A549 (cell line): ENCODE measurements at regions not wholly inside any gene's neighbourhood (a gene's known extent, or its start where the extent isn't known, plus 50 kb on each side); places are given as distances from the start of the nearest gene placed in this dataset.

Experiments
- ATAC-seq, 2 experiments: fragments of 200-7000 bp in 1 of 2; fragments of >200 bp in 1 of 2; cut with Nextera tagmentation in 1 of 2; cut with Tn5 transposase in 1 of 2; 3 replicates each; pipeline versions ENCODE4 v1.8.0 to v1.9.1; 2018 to 2020; ENCODE audit warnings: mild to moderate bottlenecking in 1 of 2, moderate library complexity in 1 of 2
- CTCF ChIA-PET: fragments of 300-600 bp; sonication (Branson Sonifier 250); formaldehyde crosslinking; extraction: SDS; loops from one replicate; lab custom pipeline; 2021; ENCODE audit warnings: antibody characterized with exemption, inconsistent platforms; lab: Yijun Ruan, JAX
- POLR2A ChIA-PET: fragments of 350-600 bp; formaldehyde crosslinking; extraction: SDS; loops from one replicate; lab custom pipeline; 2021; ENCODE audit warnings: antibody characterized with exemption, inconsistent platforms; lab: Yijun Ruan, JAX
- DNase-seq, 2 experiments: peaks; one replicate each; pipeline versions ENCODE4 v3.0.0 to v3.0.0-alpha.2; 2011 to 2016; ENCODE audit warnings: low read depth in 1 of 2, low spot score in 1 of 2
- FAIRE-seq: peaks from 2 replicates; lab custom pipeline; 2011; peaks lifted over from hg19 to GRCh38; lab: Jason Lieb, UNC
- H3K27ac ChIP-seq, 2 experiments: fragments of >200 bp; sonication (Bioruptor Twin); formaldehyde crosslinking; 3 replicates each; pipeline ENCODE4 v1.5.1; 2016 to 2017
- H3K4me1 ChIP-seq: fragments of >200 bp; sonication (Bioruptor Twin); formaldehyde crosslinking; 3 replicates; pipeline ENCODE4 v1.6.1; 2016
- H3K4me2 ChIP-seq: fragments of >200 bp; sonication (Bioruptor Twin); formaldehyde crosslinking; 3 replicates; pipeline ENCODE4 v1.6.1; 2016
- H3K4me3 ChIP-seq: fragments of >200 bp; sonication (Bioruptor Twin); formaldehyde crosslinking; 3 replicates; pipeline ENCODE4 v1.5.1; 2016
- H3K9me3 ChIP-seq: fragments of >200 bp; sonication (Bioruptor Twin); formaldehyde crosslinking; 3 replicates; pipeline ENCODE4 v1.6.1; 2016
- BCL3 ChIP-seq: fragments of >200 bp; sonication (Bioruptor Twin); formaldehyde crosslinking; IDR thresholded peaks from 3 replicates; pipeline ENCODE4 v1.6.1; 2016
- CEBPB ChIP-seq, 2 experiments: fragments of >200 bp in 1 of 2; sonication (Bioruptor Twin) in 1 of 2; formaldehyde crosslinking in 1 of 2; IDR thresholded peaks; 2 replicates each; pipeline ENCODE4 v1.6.1; 2012 to 2016
- CHD4 ChIP-seq: fragments of 200-600 bp; sonication (generic); IDR thresholded peaks from 2 replicates; pipeline ENCODE4 v1.6.1; 2016; ENCODE audit warnings: antibody characterized with exemption, mild to moderate bottlenecking, borderline replicate concordance
- CTCF ChIP-seq: fragments of >200 bp; sonication (Bioruptor Twin); formaldehyde crosslinking; IDR thresholded peaks from 3 replicates; pipeline ENCODE4 v1.5.1; 2016
- EHF ChIP-seq: fragments of 250-450 bp; sonication (Bioruptor Pico); IDR thresholded peaks from 2 replicates; pipeline ENCODE4 v1.5.0; 2020; ENCODE audit warnings: mild to moderate bottlenecking
- ELK1 ChIP-seq: fragments of 150-350 bp; IDR thresholded peaks from 2 replicates; pipeline ENCODE4 v1.6.1; 2014; ENCODE audit warnings: low read depth, mild to moderate bottlenecking, low read length
- EP300 ChIP-seq, 2 experiments: fragments of >200 bp; sonication (Bioruptor Twin); formaldehyde crosslinking; IDR thresholded peaks; 2 replicates in 1 of 2; 3 replicates in 1 of 2; pipeline ENCODE4 v1.6.1; 2016 to 2017
- FOSB ChIP-seq: fragments of 250-450 bp; sonication (Bioruptor Pico); IDR thresholded peaks from 2 replicates; pipeline ENCODE4 v1.5.0; 2020; ENCODE audit warnings: mild to moderate bottlenecking, moderate library complexity
- GATA3 ChIP-seq: IDR thresholded peaks from 2 replicates; pipeline ENCODE4 v1.6.1; 2012; ENCODE audit warnings: borderline replicate concordance
- HES2 ChIP-seq: fragments of >200 bp; sonication (Bioruptor Twin); formaldehyde crosslinking; IDR thresholded peaks from 2 replicates; pipeline ENCODE4 v1.6.1; 2016
- HEYL ChIP-seq: fragments of 250-450 bp; sonication (Bioruptor Pico); IDR thresholded peaks from 2 replicates; pipeline ENCODE4 v1.8.0; 2021; ENCODE audit warnings: mild to moderate bottlenecking, moderate library complexity
- HOXB13 ChIP-seq: fragments of 250-450 bp; sonication (Bioruptor Pico); IDR thresholded peaks from 2 replicates; pipeline ENCODE4 v1.5.0; 2020; ENCODE audit warnings: low read depth, mild to moderate bottlenecking, moderate library complexity
- HOXB5 ChIP-seq: fragments of 250-450 bp; sonication (Bioruptor Pico); IDR thresholded peaks from 2 replicates; pipeline ENCODE4 v1.5.0; 2020; ENCODE audit warnings: mild to moderate bottlenecking, moderate library complexity
- JUN ChIP-seq, 2 experiments: fragments of >200 bp; sonication (Bioruptor Twin); formaldehyde crosslinking; IDR thresholded peaks; 2 replicates in 1 of 2; 3 replicates in 1 of 2; pipeline ENCODE4 v1.6.1; 2016 to 2017
- KDM1A ChIP-seq: fragments of 200-600 bp; sonication (generic); IDR thresholded peaks from 2 replicates; pipeline ENCODE4 v1.6.1; 2016; ENCODE audit warnings: low read depth, mild to moderate bottlenecking
- KDM5A ChIP-seq: fragments of 200-600 bp; sonication (generic); IDR thresholded peaks from 2 replicates; pipeline ENCODE4 v1.6.1; 2016; ENCODE audit warnings: antibody characterized with exemption, mild to moderate bottlenecking
- MAFK ChIP-seq: fragments of 450-650 bp; IDR thresholded peaks from 2 replicates; pipeline ENCODE4 v1.6.1; 2014; ENCODE audit not compliant: partially characterized antibody
- MAX ChIP-seq: IDR thresholded peaks from 2 replicates; pipeline ENCODE4 v1.6.1; 2012
- MAZ ChIP-seq: fragments of 150-350 bp; IDR thresholded peaks from 2 replicates; pipeline ENCODE4 v1.6.1; 2014; ENCODE audit warnings: antibody characterized with exemption, low read depth, low read length, borderline replicate concordance
- NFE2L2 ChIP-seq: fragments of 150-350 bp; conservative IDR thresholded peaks from 2 replicates; pipeline ENCODE4 v1.6.1; 2014; ENCODE audit warnings: low read length
- NPAS2 ChIP-seq: fragments of 250-450 bp; sonication (Bioruptor Pico); IDR thresholded peaks from 2 replicates; pipeline ENCODE4 v1.8.0; 2022; ENCODE audit warnings: mild to moderate bottlenecking, moderate library complexity, borderline replicate concordance
- PHF8 ChIP-seq: fragments of 200-600 bp; sonication (generic); IDR thresholded peaks from 2 replicates; pipeline ENCODE4 v1.6.1; 2016; ENCODE audit warnings: low read depth, mild to moderate bottlenecking, antibody characterized with exemption, moderate library complexity, borderline replicate concordance
- POLR2A ChIP-seq: IDR thresholded peaks from 2 replicates; pipeline ENCODE4 v1.6.1; 2012; ENCODE audit warnings: mild to moderate bottlenecking, low read length
- POLR2AphosphoS2 ChIP-seq: conservative IDR thresholded peaks from 2 replicates; pipeline ENCODE4 v1.6.1; 2012; ENCODE audit warnings: low read length, improper control_type of control experiment, inconsistent platforms
- RAD21 ChIP-seq, 2 experiments: fragments of >200 bp in 1 of 2; sonication (Bioruptor Twin) in 1 of 2; formaldehyde crosslinking in 1 of 2; IDR thresholded peaks in 1 of 2; conservative IDR thresholded peaks in 1 of 2; 2 replicates in 1 of 2; 3 replicates in 1 of 2; pipeline ENCODE4 v1.6.1; 2012 to 2018; ENCODE audit warnings: inconsistent platforms in 1 of 2
- RARB ChIP-seq: fragments of 250-450 bp; sonication (Bioruptor Pico); IDR thresholded peaks from 2 replicates; pipeline ENCODE4 v1.8.0; 2021; ENCODE audit warnings: mild to moderate bottlenecking, moderate library complexity
- RCOR1 ChIP-seq: fragments of 150-350 bp; IDR thresholded peaks from 2 replicates; pipeline ENCODE4 v1.6.1; 2014; ENCODE audit warnings: antibody characterized with exemption, low read length, low read depth
- RFX5 ChIP-seq: fragments of 450-650 bp; IDR thresholded peaks from 2 replicates; pipeline ENCODE4 v1.7.1; 2014; ENCODE audit warnings: antibody characterized with exemption, mild to moderate bottlenecking, moderate library complexity
- RNF2 ChIP-seq: fragments of 200-600 bp; sonication (generic); IDR thresholded peaks from 2 replicates; pipeline ENCODE4 v1.6.1; 2016; ENCODE audit warnings: low read depth, mild to moderate bottlenecking, antibody characterized with exemption, moderate library complexity, borderline replicate concordance
- SMC3 ChIP-seq: fragments of >200 bp; sonication (Bioruptor Twin); formaldehyde crosslinking; IDR thresholded peaks from 3 replicates; pipeline ENCODE4 v1.6.1; 2018; ENCODE audit warnings: inconsistent platforms
- SREBF2 ChIP-seq: fragments of 450-650 bp; IDR thresholded peaks from 2 replicates; pipeline ENCODE4 v1.6.1; 2014; ENCODE audit warnings: mild to moderate bottlenecking, moderate library complexity
- TFCP2L1 ChIP-seq: fragments of 250-450 bp; sonication (Bioruptor Pico); IDR thresholded peaks from 2 replicates; pipeline ENCODE4 v1.5.0; 2021; ENCODE audit warnings: mild to moderate bottlenecking
- TP53 ChIP-seq: fragments of 250-450 bp; sonication (Bioruptor Pico); IDR thresholded peaks from 2 replicates; pipeline ENCODE4 v1.5.0; 2021; ENCODE audit warnings: mild to moderate bottlenecking, moderate library complexity
- USF2 ChIP-seq: fragments of 450-650 bp; IDR thresholded peaks from 2 replicates; pipeline ENCODE4 v1.6.1; 2014; ENCODE audit warnings: antibody characterized with exemption
- ZC3H11A ChIP-seq: fragments of 450-650 bp; IDR thresholded peaks from 2 replicates; pipeline ENCODE4 v1.6.1; 2014; ENCODE audit warnings: antibody characterized with exemption, mild to moderate bottlenecking
- ZNF302 ChIP-seq: fragments of 250-450 bp; sonication (Bioruptor Pico); IDR thresholded peaks from 2 replicates; pipeline ENCODE4 v1.9.0; 2021; ENCODE audit warnings: inconsistent platforms, mild to moderate bottlenecking, moderate library complexity
- WGBS: methylation state at CpG from one replicate; pipeline ENCODE4 v1.1.6; 2017; ENCODE audit errors: missing lambda C conversion rate; 5-methylcytosine and 5-hydroxymethylcytosine counted together

- FAIRE-seq (no peak), DNase-seq (peak; percentile 71 to 85), ATAC-seq (peak; percentile 69 to 84)
- Histone ChIP-seq H3K4me3 (no peak overlapping the region), H3K4me2 (peak overlapping the region; percentile 72), H3K27ac (peak overlapping the region; percentile 78 to 89), H3K4me1 (peaks cover 26% of the 10 kb centered on the region), H3K9me3 (no peaks in the 10 kb centered on the region)
- ChIA-PET POLR2A (interaction anchor here (0.6 to 2.4 kb wide), 4 partner anchors 23 to 354 kb away, joined by 3 to 21 read pairs (median 4); no protein-coding TSS in a partner anchor), CTCF (interaction anchor here (0.6 to 3.3 kb wide), 30 partner anchors 9 to 416 kb away, joined by 3 to 24 read pairs (median 4); no protein-coding TSS in a partner anchor)
- 31% methylated on average over 17 of the region's 17 CpGs for WGBS
- TF ChIP-seq EHF (CRISPR knock-in tag) (no peak), RFX5 (no peak), GATA3 (no peak), HOXB13 (CRISPR knock-in tag) (no peak), NPAS2 (no peak), HES2 (no peak), FOSB (CRISPR knock-in tag) (no peak), ZNF302 (0 out of 2 replicates have a peak, but pooled peaks have one; percentile 32), CHD4 (no peak), MAX (0 out of 2 replicates have a peak, but pooled peaks have one; percentile 46), ZC3H11A (no peak), RARB (CRISPR knock-in tag) (no peak), MAZ (no peak), CTCF (peak; percentile 69), CEBPB (IDR thresholded peaks at IDR 0.05) (no peak), SREBF2 (no peak), POLR2A (no peak), JUN (IDR thresholded peaks at IDR 0.05) (no peak), BCL3 (no peak), MAFK (no peak), NFE2L2 (no peak), ELK1 (no peak), KDM5A (no peak), RCOR1 (no peak), POLR2AphosphoS2 (no peak), RNF2 (no peak), TFCP2L1 (CRISPR knock-in tag) (no peak), TP53 (CRISPR knock-in tag) (no peak), KDM1A (0 out of 2 replicates have a peak, but pooled peaks have one; percentile 29), HEYL (CRISPR knock-in tag) (no peak), USF2 (no peak), RAD21 (conservative IDR thresholded peaks at IDR 0.05 in 1 of 2, IDR thresholded peaks at IDR 0.05 in 1 of 2) (peak; percentile 78 to 84), SMC3 (peak; percentile 78), HOXB5 (CRISPR knock-in tag) (no peak), PHF8 (no peak), EP300 (IDR thresholded peaks at IDR 0.05) (no peak)
Observed at GRCh38 chr4:38319456-38320342, 344.3 kb upstream of the KLF3 start.
